Myocyte (in vitro differentiated cells): ENCODE measurements at regions not wholly inside any gene's neighbourhood (a gene's known extent, or its start where the extent isn't known, plus 50 kb on each side); places are given as distances from the start of the nearest gene placed in this dataset.

Experiments
- DNase-seq: peaks from one replicate; pipeline ENCODE4 v3.0.0-alpha.2; 2012; ENCODE audit warnings: low read depth

DNA sequence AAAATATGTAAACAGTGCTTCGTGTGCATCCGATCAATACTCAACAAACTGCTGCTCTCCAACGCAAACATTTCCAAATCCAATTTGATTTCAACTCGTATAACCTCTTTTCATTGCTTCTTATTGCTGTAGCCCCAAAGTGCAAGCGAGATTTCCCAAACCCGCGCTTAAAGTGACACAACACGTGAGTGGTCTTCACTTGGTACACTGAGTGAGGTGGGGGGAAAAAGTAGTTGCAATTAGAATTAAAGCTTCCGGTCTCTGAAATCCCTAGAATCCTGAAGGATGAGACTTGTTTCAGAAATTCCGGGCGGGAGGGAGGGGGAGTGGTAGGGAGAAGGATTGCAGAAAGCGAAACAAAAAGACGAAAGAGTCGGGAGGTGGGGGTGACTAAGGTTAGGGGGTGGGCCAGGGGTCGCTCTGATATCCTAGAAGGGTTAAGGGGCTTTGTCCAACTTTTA, 387.5 kb downstream of the BCAT1 start:
- peak; percentile 14 for DNase-seq

- DNase-seq, result no peak
These were observed 388.1 kb downstream of the BCAT1 start for GRCh38 chr12:24560831-24561271.

- DNase-seq, result no peak
These were observed 388.6 kb downstream of the BCAT1 start for GRCh38 chr12:24560192-24560775.

- no peak for DNase-seq
These were observed 391.2 kb downstream of the BCAT1 start for GRCh38 chr12:24557738-24558137.

DNA sequence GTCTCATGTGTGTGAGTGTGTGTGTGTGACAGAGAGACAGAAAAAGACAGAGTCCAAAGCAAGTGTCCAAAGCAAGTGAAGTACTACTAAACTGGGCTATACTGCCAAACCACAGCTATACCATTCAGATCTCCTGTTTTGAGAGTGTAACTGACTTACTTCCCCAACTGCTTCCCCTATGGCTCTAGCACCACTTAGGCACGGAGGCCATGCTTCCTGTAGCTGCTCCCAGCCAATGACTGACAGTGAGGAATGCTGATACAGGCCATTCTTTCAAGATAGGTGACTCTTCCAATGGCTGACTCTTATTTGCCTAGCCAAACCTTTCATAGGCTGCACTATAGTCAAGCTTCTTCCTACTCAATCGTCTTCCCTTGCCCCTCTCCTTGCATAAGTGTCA, 393.2 kb downstream of the BCAT1 start:
- DNase-seq, result no peak

DNA sequence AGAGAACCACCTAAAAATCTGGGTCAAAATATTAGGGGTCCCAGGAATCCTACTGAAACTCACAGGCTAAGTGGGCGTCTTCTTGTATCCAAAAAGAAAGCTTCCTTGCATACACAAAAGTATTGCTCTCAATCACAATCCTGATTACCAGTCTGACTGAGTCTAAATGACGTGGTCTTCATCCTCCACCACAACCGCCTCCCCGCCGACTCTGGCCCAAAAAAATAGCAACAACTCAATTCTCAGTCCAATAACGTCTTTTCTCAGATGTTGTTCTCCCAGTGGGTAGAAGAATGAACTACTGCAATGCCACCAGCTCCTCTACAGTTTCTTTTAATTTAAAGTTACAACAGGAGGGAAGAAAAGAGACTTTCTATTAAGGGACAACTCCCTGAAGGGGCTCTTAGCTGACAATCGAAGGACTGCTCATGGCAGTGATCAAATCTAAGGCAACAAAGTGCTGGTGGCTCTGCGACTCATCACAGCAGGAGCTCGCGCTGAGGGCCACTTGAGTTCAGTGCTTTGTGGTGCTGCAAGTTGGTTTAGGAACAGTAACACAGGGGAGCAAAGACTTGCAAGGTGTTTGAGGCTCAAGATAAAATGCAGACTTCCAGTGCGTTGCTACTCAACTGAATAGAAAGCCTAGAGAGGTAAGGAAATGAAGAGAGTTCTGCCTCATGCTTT, 394.1 kb downstream of the BCAT1 start:
- no peak for DNase-seq

DNA sequence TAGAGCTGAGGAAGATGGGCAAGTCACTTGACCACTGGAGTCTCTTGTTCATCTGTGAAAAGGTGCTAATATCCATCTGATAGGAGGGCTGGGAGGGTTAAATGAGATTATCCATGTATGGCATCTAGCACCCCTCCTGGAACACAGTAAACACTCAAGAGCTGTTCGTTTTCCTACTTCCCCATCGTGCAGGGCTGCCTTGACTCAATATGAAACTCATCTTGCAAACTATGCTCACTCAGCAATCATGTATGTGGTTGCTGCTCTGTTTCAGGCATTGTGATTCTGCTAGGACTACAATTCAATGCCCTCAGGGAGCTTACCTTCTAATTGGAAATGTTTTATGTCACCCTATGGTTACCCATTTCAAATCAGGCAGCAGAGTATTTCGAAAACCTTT, 395.6 kb downstream of the BCAT1 start:
- no peak for DNase-seq

DNA sequence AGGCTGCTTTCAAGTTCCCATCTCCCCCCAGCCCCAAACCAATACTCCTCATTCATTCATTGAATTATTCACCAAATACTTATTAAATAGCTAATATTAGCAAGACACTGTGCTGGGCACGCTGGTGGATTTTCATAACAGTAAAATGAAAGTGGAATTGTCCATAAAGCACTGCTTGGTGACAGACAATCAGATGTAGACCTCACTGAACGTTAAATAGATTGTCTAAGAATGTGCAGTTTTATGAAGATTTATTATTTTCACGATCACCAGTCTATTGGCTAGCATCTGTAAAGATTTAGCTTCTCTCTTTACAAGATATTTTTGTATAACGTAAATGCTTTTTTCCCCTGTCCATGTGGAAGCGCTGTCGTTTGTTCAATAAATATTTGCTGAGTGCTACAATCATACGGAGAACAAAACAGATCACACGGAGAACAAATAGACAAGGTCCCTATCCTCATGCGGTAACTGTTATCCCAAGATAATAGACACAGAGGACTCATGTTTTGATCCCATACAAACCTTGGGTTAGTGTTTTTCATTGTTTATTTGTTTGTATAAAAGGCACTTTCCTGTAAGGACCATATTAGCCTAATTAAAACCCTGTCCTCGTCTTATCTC, 397.6 kb downstream of the BCAT1 start:
- no peak for DNase-seq

- no peak for DNase-seq
These were observed 398.3 kb downstream of the BCAT1 start for GRCh38 chr12:24550609-24551008.

GRCh38 chr12:24546661-24547060, 402.2 kb downstream of the BCAT1 start:
- DNase-seq, result no peak

DNA sequence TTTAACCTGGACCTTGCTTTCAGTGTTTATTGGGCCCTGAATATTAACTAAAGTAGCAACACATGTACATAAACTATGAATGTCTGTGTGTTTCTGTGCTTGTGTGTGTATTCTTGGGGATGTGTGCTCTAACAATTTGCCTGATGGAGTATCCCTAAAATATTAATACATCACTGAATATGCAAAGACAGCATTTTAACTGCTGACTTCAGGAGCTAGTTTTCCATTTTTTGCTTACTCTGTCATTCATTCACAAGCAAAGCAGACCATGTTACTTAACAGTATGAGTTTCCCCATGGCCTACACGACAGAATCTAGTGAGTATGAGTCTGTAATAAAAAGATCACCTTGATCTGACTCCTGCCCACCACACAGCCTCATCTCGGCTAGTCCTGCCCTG, 402.8 kb downstream of the BCAT1 start:
- DNase-seq, result no peak

DNA sequence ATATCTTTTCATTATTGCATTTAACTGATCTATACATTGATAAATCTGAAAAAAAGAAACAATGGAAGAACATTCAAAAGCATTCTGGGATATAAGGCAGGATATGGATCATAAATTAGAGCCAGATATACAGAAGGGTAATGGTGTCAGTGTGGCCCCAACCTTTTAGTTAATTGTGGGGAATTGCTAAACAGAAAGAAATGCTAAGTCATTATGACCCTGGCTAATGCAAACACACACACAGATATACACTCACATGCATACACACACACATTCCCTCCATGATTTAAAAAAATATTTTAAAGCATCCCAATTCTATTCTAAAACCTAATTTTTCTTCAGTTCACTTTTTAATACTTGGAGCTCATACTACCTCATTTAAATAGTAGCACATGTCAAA, 404.5 kb downstream of the BCAT1 start:
- no peak for DNase-seq

- no peak for DNase-seq
These were observed 407.6 kb downstream of the BCAT1 start for GRCh38 chr12:24541193-24541871.

DNA sequence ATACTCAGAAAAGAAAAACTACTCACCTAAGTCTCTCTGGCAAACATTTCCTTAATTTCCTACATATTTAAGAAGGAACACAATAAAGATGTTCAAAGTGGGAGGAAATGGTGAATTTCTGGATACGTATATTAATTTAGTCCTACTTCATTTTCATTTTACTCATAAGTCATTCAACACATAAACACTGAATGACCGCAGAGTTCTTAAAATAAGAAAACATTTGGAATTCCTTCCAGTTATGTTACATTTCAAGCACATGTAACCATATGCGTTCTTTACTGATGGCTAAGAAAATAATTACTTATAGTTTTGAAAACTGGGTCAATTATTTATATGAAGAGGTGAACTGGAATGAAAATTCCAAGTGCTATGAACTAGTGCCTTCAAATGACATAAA, 409.3 kb downstream of the BCAT1 start:
- no peak for DNase-seq

GRCh38 chr12:24537083-24537860, 411.6 kb downstream of the BCAT1 start:
- no peak for DNase-seq

DNA sequence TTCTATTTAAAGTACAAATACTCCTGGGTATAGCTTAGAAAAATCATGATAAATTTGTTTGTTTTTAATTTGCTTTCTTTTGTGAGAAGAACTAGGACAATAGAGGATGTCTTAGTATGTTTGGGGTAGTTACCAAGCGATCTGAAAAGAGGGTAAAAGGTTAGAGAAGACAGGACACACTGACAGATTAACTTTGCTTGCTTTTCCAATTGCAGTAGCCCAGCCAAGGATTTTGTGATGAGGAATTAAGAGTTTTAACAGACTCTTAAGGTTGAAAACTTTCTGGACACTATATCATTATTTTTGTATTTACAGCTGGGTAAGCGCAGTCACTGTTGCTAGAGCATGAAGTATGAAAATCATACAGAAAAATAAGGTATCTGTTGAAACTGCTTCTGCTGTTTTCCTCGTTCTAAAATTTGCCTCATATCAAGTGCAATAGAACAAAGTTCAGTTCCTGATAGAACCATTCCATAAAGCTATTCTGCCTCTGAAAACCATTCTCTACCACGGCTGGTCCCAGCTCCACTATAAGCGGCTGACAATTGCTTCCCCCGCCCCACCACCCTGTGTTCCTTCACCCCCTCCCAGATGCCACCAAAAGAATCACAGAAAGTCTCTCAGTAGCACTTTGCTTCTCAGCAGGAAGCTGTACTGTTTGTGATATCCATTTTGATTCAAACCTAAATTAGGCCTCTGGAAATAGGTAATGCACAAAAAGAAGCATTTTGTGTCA, 413.4 kb downstream of the BCAT1 start:
- DNase-seq, result no peak

DNA sequence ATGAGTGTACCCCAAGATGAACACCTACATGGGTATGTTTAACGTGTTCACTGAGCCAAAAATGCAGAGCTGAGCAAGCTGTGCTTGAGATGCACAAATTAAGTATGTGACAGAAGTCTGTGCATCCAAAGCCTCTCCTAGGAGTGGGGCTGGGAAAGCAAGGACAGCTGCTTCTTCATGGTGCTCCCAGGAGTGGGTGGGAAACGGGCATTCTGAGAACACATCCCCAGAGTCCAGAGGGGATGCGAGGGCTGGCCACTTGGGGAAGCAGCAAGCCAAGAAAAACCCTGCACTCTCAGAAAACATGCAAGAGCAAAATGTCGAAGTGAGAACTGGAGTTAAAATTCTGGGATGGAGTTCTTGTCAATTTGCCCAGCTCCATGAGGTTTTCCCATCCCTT, 414.3 kb downstream of the BCAT1 start:
- DNase-seq, result no peak

- DNase-seq, result no peak
These were observed 415.1 kb downstream of the BCAT1 start for GRCh38 chr12:24533716-24534352.

DNA sequence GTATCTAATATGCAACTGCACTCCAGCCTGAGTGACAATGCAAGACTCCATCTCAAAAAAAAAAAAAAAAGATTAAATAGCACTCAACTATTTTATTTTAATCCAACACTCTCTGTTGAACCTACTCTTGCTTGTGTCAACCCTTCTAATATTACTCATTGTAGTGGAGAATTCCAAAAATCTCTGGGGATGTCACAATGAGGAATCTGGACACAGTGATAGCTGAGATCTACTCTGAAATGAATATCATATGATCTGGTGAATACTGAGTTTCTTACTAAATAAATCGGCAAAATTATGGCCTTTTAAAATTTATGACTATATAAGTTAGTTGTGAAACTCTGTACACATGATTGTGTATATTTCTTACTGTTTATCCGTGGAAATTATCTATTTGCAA, 418.2 kb downstream of the BCAT1 start:
- no peak for DNase-seq

- DNase-seq, result no peak
These were observed 421.8 kb downstream of the BCAT1 start for GRCh38 chr12:24527102-24527501.
